ENCODE measurements at regions not wholly inside any gene's neighbourhood (a gene's known extent, or its start where the extent isn't known, plus 50 kb on each side); places are given as distances from the start of the nearest gene placed in this dataset.

DNA sequence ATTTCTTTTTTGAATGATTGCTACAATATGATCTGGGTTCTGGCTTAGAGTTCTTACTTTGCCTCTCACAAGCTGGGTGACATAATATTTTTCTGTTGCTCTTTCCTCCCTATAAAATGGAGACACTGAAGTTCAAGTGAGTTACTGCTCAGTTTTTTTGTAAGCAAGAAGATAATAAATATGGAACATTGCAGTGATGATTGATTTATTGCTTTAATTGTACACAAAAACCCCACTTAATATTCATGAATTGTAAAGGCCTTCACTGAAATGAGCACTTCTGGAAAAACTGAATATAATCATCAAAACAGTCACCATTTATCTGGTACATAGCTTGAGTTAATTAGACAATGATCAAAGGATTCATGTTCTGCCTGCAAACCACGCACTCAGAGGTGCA lies 71.8 kb upstream of the NAP1L1 start:
- TF ChIP-seq, protein P1, sequence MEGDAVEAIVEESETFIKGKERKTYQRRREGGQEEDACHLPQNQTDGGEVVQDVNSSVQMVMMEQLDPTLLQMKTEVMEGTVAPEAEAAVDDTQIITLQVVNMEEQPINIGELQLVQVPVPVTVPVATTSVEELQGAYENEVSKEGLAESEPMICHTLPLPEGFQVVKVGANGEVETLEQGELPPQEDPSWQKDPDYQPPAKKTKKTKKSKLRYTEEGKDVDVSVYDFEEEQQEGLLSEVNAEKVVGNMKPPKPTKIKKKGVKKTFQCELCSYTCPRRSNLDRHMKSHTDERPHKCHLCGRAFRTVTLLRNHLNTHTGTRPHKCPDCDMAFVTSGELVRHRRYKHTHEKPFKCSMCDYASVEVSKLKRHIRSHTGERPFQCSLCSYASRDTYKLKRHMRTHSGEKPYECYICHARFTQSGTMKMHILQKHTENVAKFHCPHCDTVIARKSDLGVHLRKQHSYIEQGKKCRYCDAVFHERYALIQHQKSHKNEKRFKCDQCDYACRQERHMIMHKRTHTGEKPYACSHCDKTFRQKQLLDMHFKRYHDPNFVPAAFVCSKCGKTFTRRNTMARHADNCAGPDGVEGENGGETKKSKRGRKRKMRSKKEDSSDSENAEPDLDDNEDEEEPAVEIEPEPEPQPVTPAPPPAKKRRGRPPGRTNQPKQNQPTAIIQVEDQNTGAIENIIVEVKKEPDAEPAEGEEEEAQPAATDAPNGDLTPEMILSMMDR (IDR thresholded peaks at IDR 0.05): no peak
- TF ChIP-seq, protein P2, sequence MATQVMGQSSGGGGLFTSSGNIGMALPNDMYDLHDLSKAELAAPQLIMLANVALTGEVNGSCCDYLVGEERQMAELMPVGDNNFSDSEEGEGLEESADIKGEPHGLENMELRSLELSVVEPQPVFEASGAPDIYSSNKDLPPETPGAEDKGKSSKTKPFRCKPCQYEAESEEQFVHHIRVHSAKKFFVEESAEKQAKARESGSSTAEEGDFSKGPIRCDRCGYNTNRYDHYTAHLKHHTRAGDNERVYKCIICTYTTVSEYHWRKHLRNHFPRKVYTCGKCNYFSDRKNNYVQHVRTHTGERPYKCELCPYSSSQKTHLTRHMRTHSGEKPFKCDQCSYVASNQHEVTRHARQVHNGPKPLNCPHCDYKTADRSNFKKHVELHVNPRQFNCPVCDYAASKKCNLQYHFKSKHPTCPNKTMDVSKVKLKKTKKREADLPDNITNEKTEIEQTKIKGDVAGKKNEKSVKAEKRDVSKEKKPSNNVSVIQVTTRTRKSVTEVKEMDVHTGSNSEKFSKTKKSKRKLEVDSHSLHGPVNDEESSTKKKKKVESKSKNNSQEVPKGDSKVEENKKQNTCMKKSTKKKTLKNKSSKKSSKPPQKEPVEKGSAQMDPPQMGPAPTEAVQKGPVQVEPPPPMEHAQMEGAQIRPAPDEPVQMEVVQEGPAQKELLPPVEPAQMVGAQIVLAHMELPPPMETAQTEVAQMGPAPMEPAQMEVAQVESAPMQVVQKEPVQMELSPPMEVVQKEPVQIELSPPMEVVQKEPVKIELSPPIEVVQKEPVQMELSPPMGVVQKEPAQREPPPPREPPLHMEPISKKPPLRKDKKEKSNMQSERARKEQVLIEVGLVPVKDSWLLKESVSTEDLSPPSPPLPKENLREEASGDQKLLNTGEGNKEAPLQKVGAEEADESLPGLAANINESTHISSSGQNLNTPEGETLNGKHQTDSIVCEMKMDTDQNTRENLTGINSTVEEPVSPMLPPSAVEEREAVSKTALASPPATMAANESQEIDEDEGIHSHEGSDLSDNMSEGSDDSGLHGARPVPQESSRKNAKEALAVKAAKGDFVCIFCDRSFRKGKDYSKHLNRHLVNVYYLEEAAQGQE (IDR thresholded peaks at IDR 0.05; ENCODE audit: insufficient read depth in 1 of 2, low read depth in 2 of 2, low read length in 1 of 2): no peak
- TF ChIP-seq SIN3A (IDR thresholded peaks at IDR 0.05; ENCODE audit: borderline replicate concordance, insufficient read depth, low read depth, low read length) (no peak), POLR2AphosphoS5 (IDR thresholded peaks at IDR 0.05; ENCODE audit: low read depth, low read length) (no peak)

Measured in Panc1 (cell line).